Colonic mucosa (tissue), 4 donors: ENCODE measurements at regions not wholly inside any gene's neighbourhood (a gene's known extent, or its start where the extent isn't known, plus 50 kb on each side); places are given as distances from the start of the nearest gene placed in this dataset.

Experiments
- DNase-seq: peaks from one replicate; pipeline ENCODE4 v3.0.0-alpha.2; 2020
- H3K27ac ChIP-seq: fragments of 200-600 bp; one replicate; pipeline ENCODE4 v1.8.0; 2021
- H3K27me3 ChIP-seq: fragments of 200-600 bp; one replicate; pipeline ENCODE4 v1.8.0; 2021
- H3K36me3 ChIP-seq: fragments of 200-600 bp; one replicate; pipeline ENCODE4 v1.8.0; 2021
- H3K4me1 ChIP-seq: fragments of 200-600 bp; one replicate; pipeline ENCODE4 v1.8.0; 2021; ENCODE audit warnings: mild to moderate bottlenecking
- H3K4me3 ChIP-seq: fragments of 200-600 bp; one replicate; pipeline ENCODE4 v1.8.0; 2021
- H3K9ac ChIP-seq, 2 donors: one replicate each; pipeline ENCODE4 v1.7.0; 2013; ENCODE audit warnings: control low read depth in 2 of 2, low read depth in 2 of 2, low read length in 2 of 2
- H3K9me3 ChIP-seq: fragments of 200-600 bp; one replicate; pipeline ENCODE4 v1.8.0; 2021
- intact Hi-C: fragments of 100-400 bp; cut with DNase I; formaldehyde crosslinking; loops from one replicate; pipeline ENCODE4 v1.14.1; 2022
- TF ChIP-seq, protein P1 (sequence below): fragments of 200-600 bp; IDR thresholded peaks from one replicate; pipeline ENCODE4 v1.8.0; 2022; ENCODE audit warnings: antibody characterized with exemption, mild to moderate bottlenecking
- donor health status: healthy.
- donor health status: DM: no; HTN: no; CAD: no.
- donor health status: DM: no; HTN: no; CAD: no.

DNA sequence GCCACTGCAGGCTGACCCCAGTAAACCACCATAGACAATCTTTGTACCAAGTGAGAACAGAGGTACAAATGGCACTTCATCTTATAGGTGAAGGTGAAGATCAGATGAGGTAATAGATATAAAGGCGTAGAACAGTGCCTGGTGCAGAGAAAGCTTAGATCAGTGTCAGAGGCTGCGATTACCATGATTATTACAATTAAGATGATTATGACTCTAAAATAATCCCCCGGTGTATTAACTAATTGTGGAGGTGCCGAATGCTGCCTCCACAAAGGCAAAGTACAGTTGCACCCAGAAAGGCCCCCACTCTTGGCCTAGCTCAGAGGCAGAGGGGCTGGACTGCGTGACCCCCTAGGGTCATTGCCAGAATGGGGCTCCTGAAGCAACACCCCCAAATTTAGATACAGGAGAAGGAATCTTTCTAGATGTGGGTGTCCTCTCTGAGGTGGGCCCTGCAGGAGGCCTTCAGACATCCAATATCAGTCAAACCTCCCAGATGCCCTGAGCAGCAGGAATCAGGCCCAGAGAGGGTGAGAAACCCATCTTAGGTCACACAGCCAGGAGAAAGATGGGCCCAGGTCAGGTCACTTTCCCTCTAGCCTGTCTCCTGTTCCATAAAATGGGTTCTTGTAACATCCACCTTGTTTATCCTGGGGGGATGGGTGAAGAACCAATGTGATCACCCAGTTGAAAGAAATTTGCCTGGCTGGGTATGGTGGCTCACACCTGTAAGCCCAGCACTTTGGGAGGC, 139.8 kb downstream of the PHETA1 start:
- no peak overlapping the region for H3K9ac ChIP-seq
- TF ChIP-seq, protein P1, sequence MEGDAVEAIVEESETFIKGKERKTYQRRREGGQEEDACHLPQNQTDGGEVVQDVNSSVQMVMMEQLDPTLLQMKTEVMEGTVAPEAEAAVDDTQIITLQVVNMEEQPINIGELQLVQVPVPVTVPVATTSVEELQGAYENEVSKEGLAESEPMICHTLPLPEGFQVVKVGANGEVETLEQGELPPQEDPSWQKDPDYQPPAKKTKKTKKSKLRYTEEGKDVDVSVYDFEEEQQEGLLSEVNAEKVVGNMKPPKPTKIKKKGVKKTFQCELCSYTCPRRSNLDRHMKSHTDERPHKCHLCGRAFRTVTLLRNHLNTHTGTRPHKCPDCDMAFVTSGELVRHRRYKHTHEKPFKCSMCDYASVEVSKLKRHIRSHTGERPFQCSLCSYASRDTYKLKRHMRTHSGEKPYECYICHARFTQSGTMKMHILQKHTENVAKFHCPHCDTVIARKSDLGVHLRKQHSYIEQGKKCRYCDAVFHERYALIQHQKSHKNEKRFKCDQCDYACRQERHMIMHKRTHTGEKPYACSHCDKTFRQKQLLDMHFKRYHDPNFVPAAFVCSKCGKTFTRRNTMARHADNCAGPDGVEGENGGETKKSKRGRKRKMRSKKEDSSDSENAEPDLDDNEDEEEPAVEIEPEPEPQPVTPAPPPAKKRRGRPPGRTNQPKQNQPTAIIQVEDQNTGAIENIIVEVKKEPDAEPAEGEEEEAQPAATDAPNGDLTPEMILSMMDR: no peak
- no peaks in the 10 kb centered on the region for H3K27me3 ChIP-seq
- no peak for DNase-seq
- no peaks in the 10 kb centered on the region for H3K36me3 ChIP-seq
- no peak overlapping the region for H3K4me3 ChIP-seq
- no peaks in the 10 kb centered on the region for H3K9me3 ChIP-seq
- intact Hi-C loops: no loop called here
- no peak overlapping the region for H3K27ac ChIP-seq
- no peaks in the 10 kb centered on the region for H3K4me1 ChIP-seq

DNA sequence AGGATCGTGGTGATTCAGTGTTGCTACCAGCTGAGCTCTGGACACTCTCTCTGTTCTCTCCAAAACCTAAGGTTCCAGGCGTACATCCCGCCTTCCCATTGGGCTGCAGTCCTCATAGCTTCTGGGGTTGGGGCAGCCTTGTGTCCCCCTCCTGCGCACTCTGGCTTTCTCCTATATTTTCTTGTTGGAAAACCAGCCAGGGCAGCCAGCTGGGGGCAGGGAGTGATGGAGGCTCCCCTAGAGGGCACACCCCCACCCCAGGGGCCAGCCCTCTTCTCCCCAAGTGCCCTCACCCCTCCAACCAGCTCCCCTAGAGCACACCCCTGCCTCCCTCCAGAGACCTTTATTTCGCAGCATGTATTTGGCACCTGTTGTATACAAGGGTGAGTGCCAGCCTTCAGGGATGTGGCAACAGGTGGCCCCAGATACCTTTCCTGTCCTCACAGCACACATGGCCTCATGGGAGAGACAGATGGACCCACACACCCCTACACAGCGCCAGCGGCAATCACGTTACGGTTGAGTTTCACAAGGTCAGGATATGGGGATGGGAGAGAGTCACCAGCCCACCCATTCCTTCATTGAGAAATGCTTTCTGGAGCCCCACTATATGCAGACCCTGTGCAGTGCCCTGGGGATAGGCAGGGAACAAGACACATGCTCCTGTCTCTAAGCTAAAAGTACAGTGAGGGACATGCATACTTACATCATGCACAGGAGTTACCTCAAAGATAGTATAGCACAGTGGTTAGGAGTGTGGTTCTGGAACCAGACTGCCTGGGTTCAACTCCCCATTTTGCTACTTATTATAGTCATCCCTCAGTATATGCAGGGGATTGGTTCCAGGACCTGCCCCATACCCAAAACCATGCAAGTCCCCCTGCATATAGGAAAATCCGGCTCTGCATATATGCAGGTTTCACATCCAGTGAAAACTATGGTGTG, 141.1 kb downstream of the PHETA1 start:
- intact Hi-C loops: no loop called here
- TF ChIP-seq, protein P1: no peak
- Histone ChIP-seq H3K27ac (no peak overlapping the region), H3K4me3 (no peak overlapping the region), H3K9me3 (no peaks in the 10 kb centered on the region), H3K9ac (no peak overlapping the region), H3K36me3 (no peaks in the 10 kb centered on the region), H3K27me3 (no peaks in the 10 kb centered on the region), H3K4me1 (no peaks in the 10 kb centered on the region)
- DNase-seq: no peak

DNA sequence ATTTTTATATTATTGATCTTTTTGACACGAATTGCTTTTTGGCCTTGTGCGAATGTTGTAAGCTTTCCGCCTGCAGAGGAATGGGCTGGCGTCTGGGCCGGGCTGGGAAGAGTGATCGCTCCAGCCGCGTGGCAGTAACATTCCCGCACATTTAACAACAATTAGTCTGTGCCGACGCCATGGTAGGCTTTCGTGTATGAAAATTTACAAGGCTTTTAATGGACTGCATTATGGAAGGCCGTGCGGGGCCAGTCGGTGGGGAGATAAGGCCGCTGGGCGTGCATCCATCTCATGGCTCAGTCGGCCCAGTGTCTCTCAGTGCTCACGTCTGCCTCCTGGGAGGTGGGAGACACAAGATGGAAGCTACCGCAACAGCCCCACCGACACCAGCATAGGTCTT, 142.2 kb downstream of the PHETA1 start:
- TF ChIP-seq, protein P1: no peak

DNA sequence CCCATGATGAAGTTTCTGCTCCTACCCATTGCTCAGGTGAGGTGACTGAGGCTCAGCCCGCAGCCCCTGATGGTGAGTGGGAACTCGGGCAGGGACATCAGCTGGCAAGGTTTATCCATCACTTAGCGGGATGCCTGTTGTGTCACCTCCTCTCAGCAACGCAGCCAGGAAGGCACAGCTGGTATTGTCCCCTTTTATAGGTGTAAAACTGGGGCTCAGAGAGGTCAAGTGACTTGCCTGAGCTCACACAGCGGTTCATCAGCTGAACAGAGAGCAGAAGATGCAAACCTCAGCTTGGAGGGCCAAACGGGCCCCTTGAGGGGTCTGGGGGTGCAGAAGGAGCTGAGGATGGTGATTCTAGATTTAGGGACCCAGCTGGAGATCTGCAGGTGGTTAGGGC, 143.6 kb downstream of the PHETA1 start:
- TF ChIP-seq, protein P1: no peak
- no peaks in the 10 kb centered on the region for H3K4me1 ChIP-seq
- DNase-seq: no peak
- no peak overlapping the region for H3K4me3 ChIP-seq
- H3K27ac ChIP-seq: no peak overlapping the region
- no peaks in the 10 kb centered on the region for H3K27me3 ChIP-seq
- no peak overlapping the region for H3K9ac ChIP-seq
- H3K9me3 ChIP-seq: no peaks in the 10 kb centered on the region
- intact Hi-C loops: no loop called here
- no peaks in the 10 kb centered on the region for H3K36me3 ChIP-seq

More for the DNA sequence above, 142.2 kb downstream of the PHETA1 start:
- no peak for DNase-seq
- Histone ChIP-seq H3K9ac (no peak overlapping the region), H3K4me1 (no peaks in the 10 kb centered on the region), H3K4me3 (no peak overlapping the region), H3K36me3 (no peaks in the 10 kb centered on the region), H3K27ac (no peak overlapping the region), H3K27me3 (no peaks in the 10 kb centered on the region), H3K9me3 (no peaks in the 10 kb centered on the region)
- intact Hi-C loops: no loop called here

DNA sequence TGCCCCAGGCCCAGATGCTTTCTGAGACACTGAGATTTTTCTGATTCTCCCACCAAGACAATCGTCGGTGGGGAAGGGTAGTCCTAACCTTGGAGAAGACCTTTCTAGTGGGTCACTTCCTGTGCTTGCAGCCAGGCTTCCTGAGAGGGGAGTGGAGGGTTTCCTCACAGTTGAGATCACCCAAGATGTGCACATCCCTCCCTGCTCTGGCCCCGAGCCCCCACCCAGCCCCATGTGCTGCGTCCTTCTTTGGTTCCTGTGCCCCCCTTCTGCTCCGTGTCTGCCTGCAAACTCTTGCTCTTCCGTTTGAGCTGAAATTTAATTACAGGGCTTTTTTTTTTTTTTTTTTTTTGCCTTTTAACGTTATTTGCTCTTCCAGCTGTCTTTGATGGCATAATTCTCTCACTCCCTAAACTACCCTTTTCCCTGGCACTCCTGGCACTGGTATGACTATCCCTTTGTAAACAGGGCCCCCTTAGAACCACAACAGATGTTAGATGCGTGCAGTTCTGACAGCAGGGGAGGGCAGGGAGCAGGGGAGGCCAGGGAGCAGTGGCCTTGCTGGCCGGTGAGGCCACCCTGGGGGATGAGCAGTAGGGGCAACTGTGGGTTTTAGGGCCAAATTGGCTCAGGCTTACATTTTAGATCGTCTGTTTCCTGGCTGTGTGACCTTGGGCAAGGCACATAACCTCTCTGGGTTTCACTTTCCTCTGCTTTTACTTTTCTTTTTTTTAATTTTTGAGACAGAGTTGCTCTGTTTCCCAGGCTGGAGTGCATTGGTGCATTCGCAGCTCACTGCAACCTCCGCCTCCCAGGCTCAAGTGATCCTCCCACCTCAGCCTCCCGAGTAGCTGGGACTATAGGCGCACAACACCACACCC, 144.5 kb downstream of the PHETA1 start:
- TF ChIP-seq, protein P1: no peak
- no peaks in the 10 kb centered on the region for H3K36me3 ChIP-seq
- H3K27ac ChIP-seq: no peak overlapping the region
- no peaks in the 10 kb centered on the region for H3K9me3 ChIP-seq
- no peak overlapping the region for H3K9ac ChIP-seq
- H3K27me3 ChIP-seq: no peaks in the 10 kb centered on the region
- DNase-seq: no peak
- no peaks in the 10 kb centered on the region for H3K4me1 ChIP-seq
- intact Hi-C loops: no loop called here
- H3K4me3 ChIP-seq: no peak overlapping the region
